PC-9 (cell line): ENCODE measurements at regions not wholly inside any gene's neighbourhood (a gene's known extent, or its start where the extent isn't known, plus 50 kb on each side); places are given as distances from the start of the nearest gene placed in this dataset.

Experiments used
- EZH2 ChIP-seq: fragments of 200-600 bp; sonication (generic); IDR thresholded peaks from 2 replicates; pipeline ENCODE4 v1.8.0; 2017; ENCODE audit warnings: antibody characterized with exemption, low read depth
- TF ChIP-seq, protein P1 (sequence below): fragments of 200-600 bp; sonication (generic); conservative IDR thresholded peaks from 2 replicates; pipeline ENCODE4 v1.6.1; 2017; ENCODE audit warnings: mixed run types, antibody characterized with exemption, mild to moderate bottlenecking, moderate library complexity

DNA sequence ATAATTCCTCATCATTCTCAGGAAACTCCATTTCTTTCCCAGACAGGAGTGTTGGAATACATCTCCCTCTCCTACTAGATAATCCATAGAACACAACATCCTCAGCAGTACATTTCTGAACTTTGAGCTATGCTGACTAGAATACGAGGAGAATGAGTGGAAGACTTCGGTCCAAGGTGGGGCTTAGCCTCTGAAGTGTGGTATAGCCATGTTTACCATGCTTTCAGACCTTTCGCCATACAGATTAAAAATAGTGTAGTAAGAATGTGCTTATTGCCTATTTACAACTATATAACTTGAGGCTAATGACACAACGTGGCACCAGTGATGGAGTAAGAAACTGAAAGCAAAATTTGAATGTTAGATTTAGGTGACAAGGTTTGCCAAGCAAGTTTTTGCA lies 184.5 kb upstream of the KRR1 start:
- TF ChIP-seq, protein P1, sequence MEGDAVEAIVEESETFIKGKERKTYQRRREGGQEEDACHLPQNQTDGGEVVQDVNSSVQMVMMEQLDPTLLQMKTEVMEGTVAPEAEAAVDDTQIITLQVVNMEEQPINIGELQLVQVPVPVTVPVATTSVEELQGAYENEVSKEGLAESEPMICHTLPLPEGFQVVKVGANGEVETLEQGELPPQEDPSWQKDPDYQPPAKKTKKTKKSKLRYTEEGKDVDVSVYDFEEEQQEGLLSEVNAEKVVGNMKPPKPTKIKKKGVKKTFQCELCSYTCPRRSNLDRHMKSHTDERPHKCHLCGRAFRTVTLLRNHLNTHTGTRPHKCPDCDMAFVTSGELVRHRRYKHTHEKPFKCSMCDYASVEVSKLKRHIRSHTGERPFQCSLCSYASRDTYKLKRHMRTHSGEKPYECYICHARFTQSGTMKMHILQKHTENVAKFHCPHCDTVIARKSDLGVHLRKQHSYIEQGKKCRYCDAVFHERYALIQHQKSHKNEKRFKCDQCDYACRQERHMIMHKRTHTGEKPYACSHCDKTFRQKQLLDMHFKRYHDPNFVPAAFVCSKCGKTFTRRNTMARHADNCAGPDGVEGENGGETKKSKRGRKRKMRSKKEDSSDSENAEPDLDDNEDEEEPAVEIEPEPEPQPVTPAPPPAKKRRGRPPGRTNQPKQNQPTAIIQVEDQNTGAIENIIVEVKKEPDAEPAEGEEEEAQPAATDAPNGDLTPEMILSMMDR: no peak
- TF ChIP-seq EZH2: no peak
